Epithelial cell of proximal tubule (primary cell): ENCODE measurements at regions not wholly inside any gene's neighbourhood (a gene's known extent, or its start where the extent isn't known, plus 50 kb on each side); places are given as distances from the start of the nearest gene placed in this dataset.
"Not testable (repeated sequence)": the region's sequence is repeated elsewhere in the genome, so short reads cannot be mapped to it uniquely, and the experiment has no call there.

Experiments
- DNase-seq: peaks from one replicate; pipeline ENCODE4 v3.0.0-alpha.2; 2011; ENCODE audit warnings: low read depth
- H3K4me3 ChIP-seq: 2 replicates; pipeline ENCODE4 v1.5.1; 2011; ENCODE audit warnings: low read depth, mild to moderate bottlenecking, low read length
- TF ChIP-seq, protein P1 (sequence below): conservative IDR thresholded peaks from 2 replicates; pipeline ENCODE4 v1.5.1; 2012; ENCODE audit warnings: low read depth, mild to moderate bottlenecking, low read length

DNA sequence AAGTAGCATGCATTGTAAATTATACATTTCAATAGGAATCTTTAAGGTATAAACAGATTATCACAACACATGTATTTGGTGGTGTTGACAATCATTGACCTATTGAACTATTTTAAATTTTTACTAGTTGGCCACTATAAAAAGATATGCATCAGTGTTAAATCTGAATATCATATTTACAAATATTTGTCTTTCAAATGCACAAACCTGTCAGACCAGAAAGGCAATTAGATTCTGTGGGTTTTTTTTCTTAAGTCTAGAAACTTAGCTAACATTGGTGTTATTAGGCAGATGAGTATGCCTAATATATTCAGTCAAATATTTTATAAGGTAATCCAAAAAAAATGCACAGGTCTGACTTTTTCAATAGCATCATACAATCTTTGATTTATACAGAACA is 241.4 kb upstream of the DGKB start:
- no peak for DNase-seq
- H3K4me3 ChIP-seq = no peak overlapping the region
- TF ChIP-seq, protein P1, sequence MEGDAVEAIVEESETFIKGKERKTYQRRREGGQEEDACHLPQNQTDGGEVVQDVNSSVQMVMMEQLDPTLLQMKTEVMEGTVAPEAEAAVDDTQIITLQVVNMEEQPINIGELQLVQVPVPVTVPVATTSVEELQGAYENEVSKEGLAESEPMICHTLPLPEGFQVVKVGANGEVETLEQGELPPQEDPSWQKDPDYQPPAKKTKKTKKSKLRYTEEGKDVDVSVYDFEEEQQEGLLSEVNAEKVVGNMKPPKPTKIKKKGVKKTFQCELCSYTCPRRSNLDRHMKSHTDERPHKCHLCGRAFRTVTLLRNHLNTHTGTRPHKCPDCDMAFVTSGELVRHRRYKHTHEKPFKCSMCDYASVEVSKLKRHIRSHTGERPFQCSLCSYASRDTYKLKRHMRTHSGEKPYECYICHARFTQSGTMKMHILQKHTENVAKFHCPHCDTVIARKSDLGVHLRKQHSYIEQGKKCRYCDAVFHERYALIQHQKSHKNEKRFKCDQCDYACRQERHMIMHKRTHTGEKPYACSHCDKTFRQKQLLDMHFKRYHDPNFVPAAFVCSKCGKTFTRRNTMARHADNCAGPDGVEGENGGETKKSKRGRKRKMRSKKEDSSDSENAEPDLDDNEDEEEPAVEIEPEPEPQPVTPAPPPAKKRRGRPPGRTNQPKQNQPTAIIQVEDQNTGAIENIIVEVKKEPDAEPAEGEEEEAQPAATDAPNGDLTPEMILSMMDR = no peak

DNA sequence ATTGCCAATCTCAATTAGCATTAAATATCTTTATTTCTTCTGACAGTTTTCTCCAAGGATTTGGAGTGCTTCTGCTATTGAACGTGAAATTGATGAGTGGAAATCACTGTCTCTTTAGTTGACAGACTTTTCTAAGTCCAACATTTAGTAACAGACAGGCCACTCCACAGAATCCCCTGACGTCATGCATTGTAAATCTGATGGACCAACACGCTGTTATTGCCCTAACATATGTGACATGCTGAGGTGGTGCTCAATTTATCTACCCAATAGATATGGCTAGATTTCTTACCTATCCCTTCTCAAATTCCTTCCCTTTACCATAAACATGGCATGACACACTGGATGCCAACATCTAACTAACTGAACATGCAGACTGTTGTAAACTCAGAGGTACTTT is 240.6 kb upstream of the DGKB start:
- TF ChIP-seq, protein P1 = no peak
- DNase-seq = no peak
- no peak overlapping the region for H3K4me3 ChIP-seq

- TF ChIP-seq, protein P1 = no peak
- DNase-seq = no peak
- H3K4me3 ChIP-seq = no peak overlapping the region
Measured at GRCh38 chr7:15140431-15140830, 237.9 kb upstream of the DGKB start.

DNA sequence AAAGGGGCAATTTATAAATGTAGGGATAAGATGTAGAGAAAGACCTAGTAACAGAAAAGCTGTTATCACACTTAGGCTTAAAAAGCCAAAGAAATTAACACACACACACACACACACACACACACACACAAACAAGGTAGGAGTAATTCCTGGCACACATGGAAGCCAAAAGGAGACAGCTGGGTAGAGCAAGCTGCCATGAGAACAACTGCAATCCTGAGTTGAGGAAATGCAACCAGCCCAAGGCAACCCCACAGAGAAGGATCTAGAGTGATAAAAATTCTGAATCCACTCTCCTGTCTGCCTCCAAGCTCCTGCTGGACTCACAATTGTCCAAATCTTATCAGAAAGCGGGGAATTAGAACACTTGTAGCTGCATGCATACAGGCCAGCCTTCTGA is 229.1 kb upstream of the DGKB start:
- DNase-seq = no peak
- TF ChIP-seq, protein P1 = no peak
- no peak overlapping the region for H3K4me3 ChIP-seq

- TF ChIP-seq, protein P1 = no peak
- no peak overlapping the region for H3K4me3 ChIP-seq
- DNase-seq = no peak
Measured at GRCh38 chr7:15130666-15131541, 228.4 kb upstream of the DGKB start.

DNA sequence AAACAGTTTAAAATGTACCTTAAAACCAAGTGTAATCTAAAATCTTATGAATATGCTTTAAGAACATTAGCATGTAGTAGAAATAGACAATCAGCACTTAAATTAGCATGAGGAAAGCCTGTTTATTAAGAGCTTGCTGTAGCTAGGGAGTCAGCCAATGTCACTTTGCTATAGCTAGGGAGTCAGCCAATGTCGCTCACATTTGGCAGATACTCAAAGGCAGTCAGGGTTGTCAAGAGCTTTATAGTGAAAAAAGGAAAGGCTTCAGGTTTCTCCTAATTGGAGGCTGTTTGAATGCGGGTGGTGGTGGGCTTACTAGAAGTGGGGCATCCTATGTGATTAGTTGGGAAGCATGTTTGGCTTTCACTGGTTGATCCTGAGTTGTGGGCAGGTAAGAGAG is 226.2 kb upstream of the DGKB start:
- TF ChIP-seq, protein P1 = no peak
- no peak overlapping the region for H3K4me3 ChIP-seq
- no peak for DNase-seq

DNA sequence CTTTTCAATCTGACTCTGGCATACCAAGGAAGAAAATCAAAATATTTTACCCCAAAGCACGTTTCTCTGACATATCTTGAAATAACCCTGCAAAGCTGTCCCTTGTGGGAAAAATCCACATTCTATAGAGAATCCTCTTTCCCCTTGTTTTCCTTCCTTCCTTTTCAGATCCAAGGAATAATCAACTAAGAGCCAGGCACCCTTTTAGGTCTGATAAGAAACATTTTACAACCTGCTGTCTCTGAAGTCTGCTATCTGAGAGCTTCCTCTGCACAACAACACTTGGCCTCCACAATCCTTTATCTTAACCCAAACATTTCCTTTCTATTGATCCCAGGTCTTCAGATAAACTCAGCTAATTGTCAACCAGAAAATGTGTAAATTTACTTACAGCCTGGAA is 224.1 kb upstream of the DGKB start:
- not testable (repeated sequence) for DNase-seq, H3K4me3 ChIP-seq
